ENCODE measurements at regions not wholly inside any gene's neighbourhood (a gene's known extent, or its start where the extent isn't known, plus 50 kb on each side); places are given as distances from the start of the nearest gene placed in this dataset.
"Not testable (repeated sequence)": the region's sequence is repeated elsewhere in the genome, so short reads cannot be mapped to it uniquely, and the experiment has no call there.

- FAIRE-seq, result no peak
- DNase-seq (ENCODE audit: low spot score in 2 of 2), result no peak
Measured at GRCh38 chr15:55126111-55126510, 70.6 kb downstream of the RSL24D1 start.

- no peak for DNase-seq (ENCODE audit: low spot score in 2 of 2)
- no peak for FAIRE-seq
Measured at GRCh38 chr15:55124616-55125015, 72.1 kb downstream of the RSL24D1 start.

- FAIRE-seq, result no peak
- no peak for DNase-seq (ENCODE audit: low spot score in 2 of 2)
Measured at GRCh38 chr15:55118344-55118870, 78.3 kb downstream of the RSL24D1 start.

GRCh38 chr15:55116636-55117035 is 80.1 kb downstream of the RSL24D1 start:
- FAIRE-seq, result no peak

GRCh38 chr15:55113736-55114135 is 83.0 kb downstream of the RSL24D1 start:
- DNase-seq (ENCODE audit: low spot score in 2 of 2), result no peak
- FAIRE-seq, result no peak

More at GRCh38 chr15:55116636-55117035, 80.1 kb downstream of the RSL24D1 start:
- no peak for DNase-seq (ENCODE audit: low spot score in 2 of 2)

- no peak for FAIRE-seq
- no peak for DNase-seq (ENCODE audit: low spot score in 2 of 2)
Measured at GRCh38 chr15:55112706-55113105, 84.0 kb downstream of the RSL24D1 start.

GRCh38 chr15:55110446-55110845 is 86.3 kb downstream of the RSL24D1 start:
- no peak for FAIRE-seq

GRCh38 chr15:55108858-55109518 is 87.8 kb downstream of the RSL24D1 start:
- peak; percentile 12 to 32 for DNase-seq (ENCODE audit: low spot score in 2 of 2)
- no peak for FAIRE-seq

More at GRCh38 chr15:55110446-55110845, 86.3 kb downstream of the RSL24D1 start:
- no peak for DNase-seq (ENCODE audit: low spot score in 2 of 2)

GRCh38 chr15:55108448-55108847 is 88.3 kb downstream of the RSL24D1 start:
- FAIRE-seq (no peak), DNase-seq (ENCODE audit: low spot score in 2 of 2) (no peak)

GRCh38 chr15:55106155-55106554 is 90.6 kb downstream of the RSL24D1 start:
- no peak for FAIRE-seq
- DNase-seq (ENCODE audit: low spot score in 2 of 2), result no peak

GRCh38 chr15:55094136-55094535 is 102.6 kb downstream of the RSL24D1 start:
- FAIRE-seq, result no peak
- DNase-seq (ENCODE audit: low spot score in 2 of 2), result no peak

- no peak for FAIRE-seq
- DNase-seq (ENCODE audit: low spot score in 2 of 2), result no peak
Measured at GRCh38 chr15:55088207-55088606, 108.5 kb downstream of the RSL24D1 start.

GRCh38 chr15:55084673-55085072 is 112.1 kb downstream of the RSL24D1 start:
- DNase-seq (ENCODE audit: low spot score in 2 of 2) (no peak), FAIRE-seq (no peak)

- DNase-seq (ENCODE audit: low spot score in 2 of 2), result no peak
- no peak for FAIRE-seq
Measured at GRCh38 chr15:55084216-55084615, 112.5 kb downstream of the RSL24D1 start.

GRCh38 chr15:55077052-55077451 is 119.7 kb downstream of the RSL24D1 start:
- not testable (repeated sequence) for DNase-seq (ENCODE audit: low spot score in 2 of 2); FAIRE-seq

- DNase-seq (ENCODE audit: low spot score in 2 of 2), result no peak
- no peak for FAIRE-seq
Measured at GRCh38 chr15:55074431-55074830, 122.3 kb downstream of the RSL24D1 start.

GRCh38 chr15:55063970-55064369 is 132.8 kb downstream of the RSL24D1 start:
- not testable (repeated sequence) for DNase-seq (ENCODE audit: low spot score in 2 of 2)

GRCh38 chr15:55060836-55061235 is 135.9 kb downstream of the RSL24D1 start:
- FAIRE-seq (no peak), DNase-seq (ENCODE audit: low spot score in 2 of 2) (no peak)

More at GRCh38 chr15:55063970-55064369, 132.8 kb downstream of the RSL24D1 start:
- not testable (repeated sequence) for FAIRE-seq

GRCh38 chr15:55056500-55056899 is 140.2 kb downstream of the RSL24D1 start:
- FAIRE-seq, result no peak

GRCh38 chr15:55044162-55044561 is 152.6 kb downstream of the RSL24D1 start:
- FAIRE-seq (no peak), DNase-seq (ENCODE audit: low spot score in 2 of 2) (no peak)

More at GRCh38 chr15:55056500-55056899, 140.2 kb downstream of the RSL24D1 start:
- no peak for DNase-seq (ENCODE audit: low spot score in 2 of 2)

GRCh38 chr15:55037071-55037470 is 159.7 kb downstream of the RSL24D1 start:
- DNase-seq (ENCODE audit: low spot score in 2 of 2) (no peak), FAIRE-seq (no peak)

GRCh38 chr15:55035749-55036148 is 161.0 kb downstream of the RSL24D1 start:
- no peak for FAIRE-seq
- DNase-seq (ENCODE audit: low spot score in 2 of 2), result no peak
